ENCODE measurements at regions not wholly inside any gene's neighbourhood (a gene's known extent, or its start where the extent isn't known, plus 50 kb on each side); places are given as distances from the start of the nearest gene placed in this dataset.
A peak's percentile ranks its signal among the peaks of the same experiment; 100 is the strongest.

DNA sequence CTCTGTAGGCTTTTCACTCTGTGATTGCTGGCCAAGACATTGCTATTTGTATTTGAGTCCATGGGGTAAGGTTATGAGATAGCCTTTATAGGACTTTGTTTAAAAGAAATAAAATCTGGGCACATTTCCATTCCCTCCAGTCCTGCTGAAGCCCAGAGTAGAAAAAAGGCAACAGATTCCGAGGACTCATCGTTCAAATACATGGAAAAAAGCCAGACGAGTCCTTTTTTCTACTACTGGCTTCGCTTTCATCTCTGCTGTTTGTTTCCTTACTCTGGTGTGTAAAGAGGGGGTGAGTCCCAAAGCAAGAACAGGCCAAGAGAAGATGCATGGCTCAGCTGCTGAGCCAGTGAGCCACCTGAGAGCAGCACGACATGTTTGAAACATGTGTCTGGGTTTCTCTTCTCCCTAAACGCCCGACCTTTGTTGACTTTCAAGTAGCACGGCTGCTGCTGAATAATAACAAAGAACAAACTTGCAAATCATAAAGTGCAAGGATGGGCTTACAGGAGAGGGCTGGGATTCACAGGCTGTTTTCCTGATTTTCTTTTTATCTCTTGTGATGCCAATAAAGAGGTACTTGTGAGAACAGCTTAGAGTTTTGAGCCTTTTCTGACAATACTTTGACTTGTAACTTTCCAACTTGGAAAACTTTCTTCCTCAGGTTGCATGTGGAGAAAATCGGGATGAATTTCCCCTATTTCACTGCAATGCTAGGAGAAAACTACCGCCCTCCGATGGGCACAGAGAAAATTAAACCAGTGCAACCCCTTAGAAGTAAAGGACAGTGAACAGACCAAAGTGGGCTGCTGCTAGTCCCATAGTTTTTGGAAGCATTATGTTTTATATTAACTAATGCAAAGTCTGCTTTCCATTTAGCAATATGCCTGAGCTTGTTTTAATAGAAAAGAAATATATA is 195.2 kb upstream of the RAG2 start:
- no peak for DNase-seq (ENCODE audit: low read depth in 2 of 2)

DNA sequence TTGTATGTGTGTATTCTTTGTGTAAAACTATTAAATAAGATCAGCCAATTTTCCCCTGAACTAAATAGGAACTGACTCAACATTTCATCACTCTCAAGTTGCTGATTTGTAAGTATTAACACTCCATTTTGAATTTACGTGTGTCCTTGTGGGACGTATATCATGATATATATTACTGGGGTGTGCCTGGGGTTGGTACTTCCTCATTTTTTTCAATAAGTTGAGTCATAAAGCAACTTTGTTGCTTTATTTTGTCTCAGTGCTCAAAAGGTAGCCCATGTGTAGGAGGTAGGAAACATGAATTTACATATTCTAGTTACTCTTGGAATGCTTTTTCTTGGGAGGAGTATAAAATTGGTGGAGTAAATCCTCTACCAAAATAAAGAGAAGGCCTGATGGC is 193.9 kb upstream of the RAG2 start:
- DNase-seq (ENCODE audit: low read depth in 2 of 2) = no peak

DNA sequence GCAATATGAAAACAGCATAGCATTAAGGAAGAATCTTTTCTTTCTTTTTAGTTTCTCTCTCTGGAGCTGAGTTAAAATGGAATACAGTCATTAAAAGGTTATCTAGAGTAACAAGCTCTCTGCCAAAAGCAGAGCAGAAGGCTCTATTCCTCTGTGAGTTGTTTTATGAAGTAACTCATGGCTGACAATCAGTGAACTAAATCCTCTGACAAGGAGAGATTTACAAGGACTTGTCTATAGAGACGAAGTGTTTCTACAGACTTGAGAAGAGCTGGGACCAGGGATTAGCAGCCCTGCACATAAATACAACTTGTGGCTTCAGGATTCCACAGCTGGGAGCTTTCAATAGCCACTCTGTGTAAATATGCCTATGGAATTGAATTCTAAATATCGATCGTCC is 192.5 kb upstream of the RAG2 start:
- DNase-seq (ENCODE audit: low read depth in 2 of 2) = no peak

DNA sequence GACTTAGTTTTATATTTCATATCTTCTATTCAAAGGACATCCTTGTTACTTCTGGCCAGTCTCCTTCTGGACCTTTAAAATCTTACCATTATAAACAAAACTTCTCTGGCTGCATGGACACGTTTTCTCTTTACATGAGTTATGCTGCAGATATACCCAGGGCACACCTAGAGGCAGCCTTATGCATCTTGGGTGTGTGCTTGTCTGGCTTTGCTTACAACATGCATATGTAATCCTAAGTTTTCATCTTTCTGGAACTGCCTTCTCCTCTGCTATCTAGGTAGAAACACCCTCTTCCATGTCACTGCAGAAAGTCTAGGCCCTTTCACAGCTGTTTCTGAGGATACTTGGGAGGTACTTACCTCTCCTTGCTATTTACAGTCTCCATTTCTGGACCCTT is 185.8 kb upstream of the RAG2 start:
- no peak for DNase-seq (ENCODE audit: low read depth in 2 of 2)

DNA sequence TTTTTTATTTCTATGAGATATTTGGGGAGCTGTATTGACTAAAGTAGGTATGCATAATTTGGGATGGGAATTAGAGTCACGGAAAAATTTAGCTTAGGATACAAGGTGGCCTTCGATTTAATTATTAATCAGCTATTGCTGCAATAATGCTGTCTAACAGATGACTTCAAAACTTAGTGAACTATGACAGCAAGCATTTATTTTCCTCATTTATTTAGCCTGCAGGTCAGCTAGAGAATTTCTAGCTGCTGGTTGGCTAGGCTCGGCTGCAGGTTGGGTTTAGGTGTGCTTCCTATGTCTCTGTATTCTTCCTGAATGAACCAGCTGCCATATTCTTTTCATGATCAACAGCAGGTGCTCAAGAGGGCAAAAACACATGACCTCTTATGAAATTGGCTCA is 181.8 kb upstream of the RAG2 start:
- no peak for DNase-seq (ENCODE audit: low read depth in 2 of 2)

DNA sequence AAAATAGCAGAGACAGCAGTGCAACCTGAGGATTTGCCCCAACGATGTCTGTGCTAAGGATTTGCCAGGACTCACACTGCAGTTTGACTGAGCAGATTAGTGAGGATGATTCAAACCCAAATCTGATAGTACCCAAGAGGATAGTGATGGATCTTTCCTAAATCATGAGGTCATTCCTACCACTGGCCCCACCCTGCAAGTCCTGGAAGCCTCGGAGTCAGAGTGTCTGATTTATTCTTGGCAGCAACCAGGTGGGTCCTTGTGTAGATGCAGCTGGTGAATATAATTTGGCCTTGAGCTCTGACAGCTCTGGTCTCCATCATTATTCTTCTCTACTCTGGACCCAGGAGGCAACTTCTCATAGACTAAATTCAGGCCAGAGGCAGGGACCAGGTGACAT is 179.3 kb upstream of the RAG2 start:
- no peak for DNase-seq (ENCODE audit: low read depth in 2 of 2)

DNA sequence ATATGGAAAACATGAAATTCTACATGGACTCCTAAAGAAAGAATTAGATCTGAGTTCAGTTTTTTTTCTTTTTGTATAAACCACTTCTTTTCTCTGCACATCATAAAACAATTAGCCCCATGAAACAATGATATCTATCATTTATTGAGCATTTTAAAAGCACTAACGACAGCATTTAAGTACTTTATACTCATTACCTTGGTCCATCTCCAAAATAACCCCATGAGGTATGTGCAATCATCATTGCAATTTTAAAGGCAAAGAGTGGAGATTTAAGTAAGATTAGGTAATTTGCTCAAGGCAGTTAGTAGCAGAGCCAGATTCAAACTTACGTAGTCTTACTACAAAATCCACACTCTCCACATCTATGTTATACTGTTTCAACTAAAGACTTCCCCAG is 177.7 kb upstream of the RAG2 start:
- DNase-seq (ENCODE audit: low read depth in 2 of 2) = no peak

DNA sequence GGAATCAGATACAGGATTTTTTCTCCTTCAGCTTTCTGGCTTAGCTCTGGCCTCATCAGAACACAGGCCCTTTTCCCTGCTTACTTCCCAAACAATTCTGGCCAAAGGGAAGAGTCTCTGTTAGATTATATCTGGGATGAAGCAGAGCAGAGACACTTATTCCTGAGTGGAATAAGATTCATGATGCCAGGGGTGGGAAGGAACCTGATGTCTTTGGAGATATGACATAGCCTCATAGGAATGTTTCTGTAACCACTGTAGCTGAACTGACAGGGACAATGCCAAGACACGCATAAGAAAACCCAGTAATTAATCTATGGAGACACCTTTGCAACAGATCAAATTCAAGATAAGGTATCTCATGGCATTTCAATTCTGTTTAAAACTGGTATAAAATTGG is 177.1 kb upstream of the RAG2 start:
- no peak for DNase-seq (ENCODE audit: low read depth in 2 of 2)

DNA sequence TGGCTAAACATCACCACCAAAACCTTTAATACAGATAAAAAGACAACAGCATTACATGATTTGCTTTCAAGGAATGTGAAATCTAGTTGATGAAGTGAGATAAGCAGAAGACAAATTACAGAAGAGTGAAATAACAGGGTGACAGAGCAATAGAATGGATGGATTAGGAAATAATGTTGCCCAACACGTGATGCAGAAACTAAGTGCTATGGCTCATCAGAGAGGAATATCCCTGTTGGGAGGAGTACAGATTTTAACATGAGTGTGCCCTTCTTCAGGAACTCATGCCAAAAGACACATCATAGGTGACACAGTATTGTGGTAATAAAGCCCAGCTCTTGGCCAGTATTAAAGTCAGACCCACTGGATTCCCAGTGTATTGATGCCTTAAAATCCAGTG is 176.6 kb upstream of the RAG2 start:
- DNase-seq (ENCODE audit: low read depth in 2 of 2) = no peak

DNA sequence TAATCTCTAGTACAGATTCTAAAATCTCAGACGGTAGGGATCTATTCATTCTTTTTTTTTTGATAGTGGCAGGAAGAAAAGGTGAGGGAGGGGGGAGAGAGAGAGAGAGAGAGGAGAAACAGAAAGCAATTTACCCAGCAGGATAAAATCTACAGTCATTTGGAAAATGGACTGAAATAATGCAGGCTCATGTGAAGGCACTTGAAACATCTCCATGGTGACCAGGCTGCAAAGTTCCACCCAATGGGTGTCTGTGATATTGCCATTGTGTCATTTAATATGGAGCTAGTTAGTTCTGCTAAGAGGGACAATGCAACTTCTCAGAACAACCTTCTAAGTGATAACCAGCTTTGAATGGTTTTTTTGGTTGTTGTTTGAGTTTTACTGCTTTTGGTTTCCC is 165.2 kb upstream of the RAG2 start:
- DNase-seq (ENCODE audit: low read depth in 2 of 2) = no peak

DNA sequence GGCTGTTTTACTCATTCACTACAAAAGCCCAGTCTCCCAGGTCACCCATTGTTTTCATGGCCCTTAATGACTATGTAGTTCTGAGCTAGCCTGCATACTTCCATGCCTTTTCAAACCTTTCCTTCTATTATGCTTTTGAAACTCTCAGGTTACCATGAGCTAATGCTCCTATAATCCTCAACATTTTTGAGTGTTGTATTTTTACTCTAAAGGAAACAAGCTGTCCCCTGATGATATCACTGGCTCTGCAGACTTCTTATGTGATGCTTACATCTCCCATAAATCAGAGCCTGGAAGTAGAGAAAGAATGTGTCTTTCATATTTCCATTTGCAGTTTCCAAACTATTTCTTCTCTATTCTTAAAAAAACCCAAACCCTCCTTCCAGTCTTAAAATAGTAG is 159.0 kb upstream of the RAG2 start:
- DNase-seq (ENCODE audit: low read depth in 2 of 2) = no peak

DNA sequence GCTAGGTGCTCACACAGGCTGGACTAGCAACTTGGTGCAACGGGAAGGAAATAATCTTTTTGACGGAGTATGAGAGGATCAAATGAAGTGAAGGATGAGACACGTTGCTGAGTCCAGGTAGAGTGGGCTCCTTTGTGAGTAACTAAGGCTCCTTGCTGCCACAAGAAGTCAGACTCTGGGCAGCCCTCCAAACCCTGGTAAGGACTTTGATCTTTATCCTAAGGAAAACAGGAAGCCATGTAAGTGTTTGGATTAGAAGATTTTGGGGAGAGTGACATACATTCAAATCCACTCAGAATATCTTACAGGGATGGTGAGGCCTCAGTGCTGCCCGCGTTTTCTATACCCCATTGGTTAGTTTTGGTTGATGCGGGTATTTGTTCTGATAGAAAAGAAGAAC is 155.9 kb upstream of the RAG2 start:
- no peak for DNase-seq (ENCODE audit: low read depth in 2 of 2)

DNA sequence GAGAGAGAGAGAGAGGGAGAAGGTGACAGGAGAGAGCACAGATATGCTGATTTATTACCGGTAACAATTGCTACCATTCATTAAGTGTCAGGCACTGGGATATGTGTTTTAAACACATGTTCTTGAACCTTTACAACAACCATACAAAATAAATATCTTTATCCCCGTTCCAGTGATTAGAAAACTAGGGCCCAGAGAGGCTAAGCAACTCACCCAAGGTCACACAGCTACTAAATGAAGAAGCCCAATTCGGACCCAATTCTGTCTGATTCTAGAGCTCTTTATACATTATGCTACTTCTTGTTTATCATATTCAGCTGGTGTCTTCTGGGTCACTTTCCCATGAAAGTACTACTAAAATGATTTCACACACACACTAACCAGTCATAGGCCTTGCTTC is 154.0 kb upstream of the RAG2 start:
- no peak for DNase-seq (ENCODE audit: low read depth in 2 of 2)

DNA sequence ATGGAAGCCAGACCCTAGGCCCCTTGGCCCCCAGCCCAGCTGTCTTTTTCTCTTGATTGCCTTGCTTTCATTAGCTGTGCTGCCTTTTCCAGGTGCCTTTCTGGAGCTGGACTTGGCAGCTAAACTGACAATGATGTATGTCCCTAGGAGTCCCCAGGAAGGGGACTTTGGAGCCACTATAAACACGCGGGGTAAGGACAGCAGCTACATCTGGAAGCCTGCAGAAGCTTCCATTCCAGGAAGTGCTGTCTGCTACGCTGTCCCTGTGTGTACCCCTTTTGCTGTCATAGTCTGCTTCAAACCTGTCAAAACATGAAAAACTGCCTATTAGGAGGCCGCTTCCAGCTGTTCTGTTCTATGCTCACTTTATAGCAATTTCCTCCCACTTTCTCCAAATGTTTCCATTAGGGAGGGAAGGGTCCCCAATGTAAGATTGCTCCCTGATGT is 153.3 kb upstream of the RAG2 start:
- no peak for DNase-seq (ENCODE audit: low read depth in 2 of 2)

DNA sequence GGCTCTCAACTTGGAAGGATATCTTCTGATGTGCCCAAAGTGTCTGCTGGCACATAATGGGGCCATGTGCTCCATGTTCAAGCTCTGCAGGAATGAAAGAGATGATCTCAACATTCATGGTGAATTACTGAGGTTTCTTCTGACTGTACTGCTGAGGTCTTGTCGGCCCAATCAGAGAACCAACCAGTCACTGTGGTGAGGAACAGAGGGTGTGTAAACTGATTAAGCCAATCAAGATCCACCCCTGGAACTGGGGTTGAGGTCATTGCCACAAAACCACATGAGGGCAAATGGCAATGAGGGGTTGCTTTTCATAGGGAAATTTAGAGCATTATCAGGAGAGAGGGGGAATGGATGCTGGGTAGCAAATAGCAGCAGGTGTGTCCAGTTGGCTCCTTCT is 152.3 kb upstream of the RAG2 start:
- DNase-seq (ENCODE audit: low read depth in 2 of 2) = no peak

DNA sequence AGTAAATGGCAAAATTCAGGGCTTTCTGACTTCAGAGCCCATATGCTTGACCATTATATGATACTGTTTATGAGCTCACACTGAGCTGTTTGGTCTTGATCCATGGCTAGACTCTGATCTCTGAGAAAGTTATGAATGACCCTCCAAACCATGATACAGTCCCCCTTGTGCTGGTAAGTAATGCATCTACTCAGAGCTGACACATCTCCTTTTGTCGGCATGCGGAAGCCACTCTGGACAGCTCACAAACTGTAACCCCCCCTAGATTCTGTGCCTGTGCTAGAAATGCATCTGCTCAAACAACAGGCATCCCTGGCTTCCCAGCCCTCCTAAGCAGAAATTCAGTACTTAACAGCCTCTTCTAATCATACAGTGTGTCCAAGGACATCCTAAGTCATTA is 150.8 kb upstream of the RAG2 start:
- no peak for DNase-seq (ENCODE audit: low read depth in 2 of 2)

DNA sequence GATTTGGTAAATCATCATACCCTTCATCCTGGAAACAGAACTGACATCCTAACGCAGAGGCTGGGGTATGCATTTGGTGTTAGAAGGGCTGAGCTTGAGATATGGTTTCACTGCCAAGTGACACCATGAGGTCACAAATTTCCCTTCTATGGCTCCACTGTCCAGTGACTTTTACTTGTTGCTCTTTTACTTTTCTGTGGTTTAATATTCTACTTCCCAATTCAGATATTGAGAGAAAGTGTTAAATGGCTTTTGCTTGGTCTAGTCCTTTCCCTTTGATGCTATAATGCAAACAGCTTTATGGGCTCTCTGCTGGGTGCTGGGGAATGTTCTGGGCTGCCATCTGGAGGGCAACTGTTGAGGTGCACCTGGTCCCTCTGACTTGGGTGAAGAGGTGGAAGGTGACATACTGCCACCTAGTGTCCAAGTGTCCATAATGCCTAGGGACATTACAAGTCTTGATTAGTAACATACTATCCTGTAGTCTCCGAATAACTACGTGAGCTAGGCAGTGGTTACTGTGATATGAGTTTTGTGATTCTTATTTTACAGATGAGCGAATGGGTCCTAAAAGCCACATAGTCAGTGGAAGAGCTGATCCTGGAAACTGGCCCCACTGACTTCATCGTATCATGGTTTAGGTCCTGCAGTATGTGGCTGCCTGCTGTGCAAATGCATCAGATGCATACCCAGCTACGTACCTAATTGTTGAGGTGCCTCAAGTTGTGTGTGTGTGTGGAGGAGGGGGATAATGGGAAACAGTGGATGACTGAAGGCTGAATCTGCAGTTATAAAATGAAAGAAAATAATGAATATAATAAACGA is 149.1 kb upstream of the RAG2 start:
- DNase-seq (ENCODE audit: low read depth in 2 of 2) = peak; percentile 47 to 64

DNA sequence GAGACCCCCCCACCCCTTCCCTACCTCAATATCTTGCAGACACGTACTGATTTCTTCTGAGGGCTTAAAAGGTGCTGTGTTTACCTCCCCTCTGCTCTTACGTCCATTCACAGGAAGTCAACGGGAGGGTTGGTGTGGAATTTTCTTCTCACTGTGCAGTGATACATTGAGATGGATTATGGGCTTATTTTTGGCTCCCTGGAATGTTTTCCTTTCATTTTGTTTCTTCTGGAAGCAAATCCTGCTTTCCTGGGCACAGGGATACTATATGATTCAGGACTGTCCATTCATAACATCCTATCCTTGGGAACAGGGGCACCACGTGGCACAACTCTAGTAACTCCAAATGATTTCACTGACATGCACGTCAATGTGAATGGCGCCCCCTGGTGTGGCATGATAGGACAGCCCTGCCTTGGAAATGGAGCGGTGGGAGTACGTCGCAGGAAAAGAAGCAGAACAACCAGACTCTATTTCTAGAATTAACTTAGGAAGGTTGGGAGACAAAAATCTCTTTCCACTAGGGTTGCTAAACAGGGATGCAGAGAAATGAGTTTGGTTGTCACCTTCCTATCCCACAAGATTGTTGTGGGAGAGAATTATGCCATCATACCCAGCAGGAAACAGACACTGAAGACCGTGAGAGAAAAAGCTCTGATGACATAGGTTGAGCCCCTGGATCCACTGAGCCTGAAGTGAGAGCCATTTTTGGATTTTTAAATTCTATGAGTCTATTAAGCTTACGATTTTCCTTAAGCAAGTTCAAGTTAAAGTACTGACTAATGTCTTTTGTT is 146.5 kb upstream of the RAG2 start:
- DNase-seq (ENCODE audit: low read depth in 2 of 2) = peak; percentile 0 to 19

DNA sequence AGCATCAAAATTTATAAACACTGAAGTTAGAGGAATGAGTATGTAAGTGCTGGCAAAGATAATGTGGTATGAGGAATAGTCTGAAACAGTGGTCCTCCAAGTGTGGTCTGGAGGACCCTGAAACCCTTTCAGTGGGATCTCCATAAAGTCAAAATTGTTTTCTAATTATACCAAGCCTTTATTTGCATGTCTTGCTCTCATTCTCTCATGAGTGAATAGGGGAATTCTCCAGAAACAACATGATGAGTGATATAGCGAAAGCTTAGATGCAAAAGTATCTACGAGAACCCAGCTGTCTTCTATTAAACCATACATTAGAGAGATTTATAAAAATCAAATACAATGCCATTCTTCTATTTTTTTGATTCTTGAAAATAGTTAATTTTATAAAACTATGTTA is 145.0 kb upstream of the RAG2 start:
- no peak for DNase-seq (ENCODE audit: low read depth in 2 of 2)

DNA sequence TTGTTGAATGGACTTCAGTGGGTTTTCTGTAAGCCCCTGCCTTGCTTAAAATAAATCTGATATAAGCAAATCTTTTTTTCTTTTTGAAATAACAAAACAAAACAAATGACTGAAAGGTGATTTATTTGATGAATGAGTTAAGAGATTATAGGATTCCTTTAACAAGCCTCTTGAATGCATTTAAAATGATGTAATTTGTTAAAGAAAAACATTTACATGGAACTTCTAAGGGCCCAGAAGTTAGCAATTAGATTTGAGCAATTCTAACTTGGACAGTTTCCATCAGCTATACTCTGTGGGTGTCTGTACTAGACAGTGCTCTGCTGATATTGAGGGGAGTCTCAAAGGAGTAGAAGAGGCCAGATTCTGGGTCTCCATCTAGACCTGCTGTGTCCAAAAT is 143.5 kb upstream of the RAG2 start:
- no peak for DNase-seq (ENCODE audit: low read depth in 2 of 2)

DNA sequence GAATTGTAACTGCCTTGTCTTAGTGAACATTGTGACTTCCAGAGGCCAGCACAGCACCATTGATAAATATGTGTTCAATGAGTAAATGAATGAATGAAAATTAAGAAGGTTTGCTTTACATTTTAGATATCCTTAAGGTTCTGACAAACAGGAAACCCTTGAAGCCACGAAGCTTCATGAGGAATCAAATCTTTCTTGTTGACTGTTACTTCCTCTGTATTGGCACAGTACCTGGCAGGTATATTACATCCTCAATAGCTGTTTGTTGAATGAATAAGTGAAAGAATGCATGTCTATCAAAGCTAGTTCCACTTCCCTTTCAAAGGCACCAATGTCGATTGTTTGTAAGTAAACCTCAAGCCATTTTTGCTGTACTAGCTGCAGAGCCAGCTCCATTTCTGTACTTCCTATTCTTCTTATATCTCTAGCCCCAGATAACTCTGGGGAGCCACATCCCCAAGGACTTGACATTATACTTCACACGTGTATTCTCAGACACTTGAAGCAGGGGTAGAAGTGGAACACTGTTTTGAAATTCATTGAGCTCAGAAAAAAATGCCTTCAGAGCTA is 140.3 kb upstream of the RAG2 start:
- no peak for DNase-seq (ENCODE audit: low read depth in 2 of 2)

DNA sequence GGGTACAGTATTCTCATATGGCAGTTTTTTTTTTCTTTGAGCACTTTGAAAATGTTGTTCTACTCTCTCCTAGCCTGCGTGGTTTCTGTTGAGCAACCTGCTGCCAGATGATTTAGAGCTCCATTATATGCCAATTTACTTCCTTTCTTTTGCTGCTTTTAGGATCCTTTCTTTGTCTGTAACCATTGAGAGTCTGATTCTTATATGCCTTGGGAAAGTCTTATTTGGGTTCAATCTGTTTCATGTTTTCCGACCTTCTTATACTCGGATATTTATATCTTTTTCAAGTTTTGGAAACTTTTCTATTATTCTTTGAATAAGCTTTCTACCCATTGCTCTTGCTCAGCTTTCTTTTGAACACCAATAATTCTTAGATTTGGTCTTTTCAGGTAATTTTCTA is 138.1 kb upstream of the RAG2 start:
- DNase-seq (ENCODE audit: low read depth in 2 of 2) = no peak

Measured in activated CD8-positive, alpha-beta memory T cell treated with anti-CD3 and anti-CD28 coated beads for 4 hours (primary cell).